ENCODE measurements at regions not wholly inside any gene's neighbourhood (a gene's known extent, or its start where the extent isn't known, plus 50 kb on each side); places are given as distances from the start of the nearest gene placed in this dataset.
A peak's percentile ranks its signal among the peaks of the same experiment; 100 is the strongest.
"Not testable (repeated sequence)": the region's sequence is repeated elsewhere in the genome, so short reads cannot be mapped to it uniquely, and the experiment has no call there.

GRCh38 chr6:8361259-8361658 lies 74.1 kb downstream of the SLC35B3 start:
- no peak for DNase-seq

- no peak for DNase-seq
Measured at GRCh38 chr6:8352966-8353340, 82.4 kb downstream of the SLC35B3 start.

GRCh38 chr6:8352335-8352965 lies 82.9 kb downstream of the SLC35B3 start:
- no peak for DNase-seq

GRCh38 chr6:8343600-8343999 lies 91.7 kb downstream of the SLC35B3 start:
- no peak for DNase-seq

GRCh38 chr6:8342241-8342819 lies 93.0 kb downstream of the SLC35B3 start:
- DNase-seq, result no peak

GRCh38 chr6:8337147-8337546 lies 98.2 kb downstream of the SLC35B3 start:
- no peak for DNase-seq

GRCh38 chr6:8336406-8337057 lies 98.8 kb downstream of the SLC35B3 start:
- DNase-seq, result no peak

- no peak for DNase-seq
Measured at GRCh38 chr6:8335896-8336295, 99.4 kb downstream of the SLC35B3 start.

- DNase-seq, result no peak
Measured at GRCh38 chr6:8335381-8335780, 100.0 kb downstream of the SLC35B3 start.

- no peak for DNase-seq
Measured at GRCh38 chr6:8334113-8334512, 101.2 kb downstream of the SLC35B3 start.

GRCh38 chr6:8329562-8329961 lies 105.8 kb downstream of the SLC35B3 start:
- no peak for DNase-seq

GRCh38 chr6:8325743-8326142 lies 109.6 kb downstream of the SLC35B3 start:
- no peak for DNase-seq

- DNase-seq, result no peak
Measured at GRCh38 chr6:8322659-8323058, 112.7 kb downstream of the SLC35B3 start.

- no peak for DNase-seq
Measured at GRCh38 chr6:8321671-8322404, 113.5 kb downstream of the SLC35B3 start.

GRCh38 chr6:8315154-8315553 lies 120.2 kb downstream of the SLC35B3 start:
- no peak for DNase-seq

GRCh38 chr6:8301502-8301901 lies 133.8 kb downstream of the SLC35B3 start:
- DNase-seq, result no peak

- DNase-seq, result no peak
Measured at GRCh38 chr6:8299034-8299433, 136.3 kb downstream of the SLC35B3 start.

- DNase-seq, result not testable (repeated sequence)
Measured at GRCh38 chr6:8282946-8283345, 152.4 kb downstream of the SLC35B3 start.

GRCh38 chr6:8282380-8282779 lies 153.0 kb downstream of the SLC35B3 start:
- no peak for DNase-seq

GRCh38 chr6:8279041-8279805 lies 156.1 kb downstream of the SLC35B3 start:
- DNase-seq, result no peak

- DNase-seq, result no peak
Measured at GRCh38 chr6:8278562-8278961, 156.8 kb downstream of the SLC35B3 start.

GRCh38 chr6:8277769-8278168 lies 157.6 kb downstream of the SLC35B3 start:
- DNase-seq, result peak; percentile 27 to 38

GRCh38 chr6:8276148-8276547 lies 159.2 kb downstream of the SLC35B3 start:
- no peak for DNase-seq

Measured in Kasumi-1 (cell line).